ENCODE measurements at regions not wholly inside any gene's neighbourhood (a gene's known extent, or its start where the extent isn't known, plus 50 kb on each side); places are given as distances from the start of the nearest gene placed in this dataset.

GRCh38 chr19:29323021-29323430 is 110.1 kb upstream of the UQCRFS1 start:
- H3K4me3 ChIP-seq, result no peak overlapping the region
- no peak overlapping the region for H3K27ac ChIP-seq
- no peaks in the 10 kb centered on the region for H3K36me3 ChIP-seq (ENCODE audit: low read depth, missing control alignments)
- intact Hi-C loops (cut with DNase I; ENCODE audit: low total_unique reads), result no loop called here
- H3K4me1 ChIP-seq, result no peaks in the 10 kb centered on the region
- no peaks in the 10 kb centered on the region for H3K9me3 ChIP-seq
- 77 to 83% methylated on average over 9 of the region's 9 CpGs for WGBS, 2 donors
- no peaks in the 10 kb centered on the region for H3K27me3 ChIP-seq
- TF ChIP-seq POLR2A (IDR thresholded peaks at IDR 0.05), result no peak
- TF ChIP-seq CTCF (IDR thresholded peaks at IDR 0.05), result no peak
- DNase-seq, result no peak

GRCh38 chr19:29323440-29324290 is 110.7 kb upstream of the UQCRFS1 start:
- Histone ChIP-seq H3K9me3 (no peaks in the 10 kb centered on the region), H3K4me1 (no peaks in the 10 kb centered on the region), H3K36me3 (ENCODE audit: low read depth, missing control alignments) (no peaks in the 10 kb centered on the region), H3K4me3 (no peak overlapping the region), H3K27me3 (no peaks in the 10 kb centered on the region), H3K27ac (no peak overlapping the region)
- intact Hi-C loops (cut with DNase I; ENCODE audit: low total_unique reads), result no loop called here
- no peak for DNase-seq
- TF ChIP-seq POLR2A (IDR thresholded peaks at IDR 0.05) (no peak), CTCF (IDR thresholded peaks at IDR 0.05) (no peak)
- WGBS, 2 donors, result 80% methylated on average over 12 to 15 of the region's 15 CpGs

- Histone ChIP-seq H3K27me3 (no peaks in the 10 kb centered on the region), H3K27ac (no peak overlapping the region), H3K4me3 (no peak overlapping the region), H3K9me3 (no peaks in the 10 kb centered on the region), H3K36me3 (ENCODE audit: low read depth, missing control alignments) (no peaks in the 10 kb centered on the region), H3K4me1 (no peaks in the 10 kb centered on the region)
- intact Hi-C loops (cut with DNase I; ENCODE audit: low total_unique reads), result no loop called here
- no peak for DNase-seq
- TF ChIP-seq CTCF (IDR thresholded peaks at IDR 0.05) (no peak), POLR2A (IDR thresholded peaks at IDR 0.05) (no peak)
- whole genome bisulfite sequencing, 2 donors, result 86 to 93% methylated on average over 7 to 8 of the region's 8 CpGs
Observed at GRCh38 chr19:29324291-29324680, 111.3 kb upstream of the UQCRFS1 start.

GRCh38 chr19:29324717-29325116 is 111.8 kb upstream of the UQCRFS1 start:
- H3K27me3 ChIP-seq, result no peaks in the 10 kb centered on the region
- no peak overlapping the region for H3K4me3 ChIP-seq
- no peak overlapping the region for H3K27ac ChIP-seq
- no peaks in the 10 kb centered on the region for H3K9me3 ChIP-seq
- H3K4me1 ChIP-seq, result no peaks in the 10 kb centered on the region
- intact Hi-C loops (cut with DNase I; ENCODE audit: low total_unique reads), result no loop called here
- no peaks in the 10 kb centered on the region for H3K36me3 ChIP-seq (ENCODE audit: low read depth, missing control alignments)
- DNase-seq, result no peak
- TF ChIP-seq POLR2A (IDR thresholded peaks at IDR 0.05), result no peak
- TF ChIP-seq CTCF (IDR thresholded peaks at IDR 0.05), result no peak
- WGBS, 2 donors, result 81 to 87% methylated on average over 6 of the region's 6 CpGs
